BLaER1 (cell line): ENCODE measurements at regions not wholly inside any gene's neighbourhood (a gene's known extent, or its start where the extent isn't known, plus 50 kb on each side); places are given as distances from the start of the nearest gene placed in this dataset.
"Not testable (repeated sequence)": the region's sequence is repeated elsewhere in the genome, so short reads cannot be mapped to it uniquely, and the experiment has no call there.

Experiments
- H3K27ac ChIP-seq: shearing (Covaris generic); formaldehyde crosslinking; 2 replicates; pipeline ENCODE4 v1.8.1; 2022
- H3K27me3 ChIP-seq: shearing (Covaris generic); formaldehyde crosslinking; 2 replicates; pipeline ENCODE4 v1.8.1; 2022
- H3K36me3 ChIP-seq: shearing (Covaris generic); formaldehyde crosslinking; 2 replicates; pipeline ENCODE4 v1.8.1; 2022
- H3K4me1 ChIP-seq: shearing (Covaris generic); formaldehyde crosslinking; 2 replicates; pipeline ENCODE4 v1.8.1; 2022
- H3K4me2 ChIP-seq: shearing (Covaris generic); formaldehyde crosslinking; 2 replicates; pipeline ENCODE4 v1.8.1; 2022
- H3K4me3 ChIP-seq: shearing (Covaris generic); formaldehyde crosslinking; 2 replicates; pipeline ENCODE4 v1.8.1; 2022
- H3K9ac ChIP-seq: shearing (Covaris generic); formaldehyde crosslinking; 2 replicates; pipeline ENCODE4 v1.8.1; 2022
- H3K9me3 ChIP-seq: shearing (Covaris generic); formaldehyde crosslinking; 2 replicates; pipeline ENCODE4 v1.8.1; 2022
- H4K20me1 ChIP-seq: shearing (Covaris generic); formaldehyde crosslinking; 2 replicates; pipeline ENCODE4 v1.8.1; 2022
- Cebpa-rat ChIP-seq: shearing (Covaris generic); IDR thresholded peaks from 2 replicates; pipeline ENCODE4 v1.8.1; 2022

GRCh38 chr4:128635141-128635954, 174.2 kb upstream of the JADE1 start:
- Histone ChIP-seq H3K4me3 (no peak overlapping the region), H3K36me3 (no peaks in the 10 kb centered on the region), H3K9me3 (no peaks in the 10 kb centered on the region), H4K20me1 (no peaks in the 10 kb centered on the region), H3K4me2 (no peak overlapping the region), H3K9ac (no peak overlapping the region), H3K4me1 (no peaks in the 10 kb centered on the region), H3K27me3 (no peaks in the 10 kb centered on the region), H3K27ac (no peak overlapping the region)
- TF ChIP-seq Cebpa-rat: no peak

- Histone ChIP-seq H3K4me1 (no peaks in the 10 kb centered on the region), H3K36me3 (no peaks in the 10 kb centered on the region), H3K9ac (no peak overlapping the region), H3K27me3 (no peaks in the 10 kb centered on the region), H4K20me1 (no peaks in the 10 kb centered on the region), H3K4me2 (no peak overlapping the region), H3K27ac (no peak overlapping the region), H3K9me3 (no peaks in the 10 kb centered on the region), H3K4me3 (no peak overlapping the region)
- TF ChIP-seq Cebpa-rat: no peak
Observed at GRCh38 chr4:128633067-128633466, 176.4 kb upstream of the JADE1 start.

GRCh38 chr4:128630871-128631270, 178.6 kb upstream of the JADE1 start:
- Histone ChIP-seq H3K4me2 (no peak overlapping the region), H3K36me3 (no peaks in the 10 kb centered on the region), H3K9ac (no peak overlapping the region), H3K4me1 (no peaks in the 10 kb centered on the region), H3K4me3 (no peak overlapping the region), H3K27ac (no peak overlapping the region), H3K9me3 (no peaks in the 10 kb centered on the region), H4K20me1 (no peaks in the 10 kb centered on the region), H3K27me3 (no peaks in the 10 kb centered on the region)
- no peak for TF ChIP-seq Cebpa-rat

GRCh38 chr4:128623508-128624215, 185.8 kb upstream of the JADE1 start:
- no peak overlapping the region for H3K4me2 ChIP-seq
- no peaks in the 10 kb centered on the region for H3K36me3 ChIP-seq
- H3K9ac ChIP-seq: no peak overlapping the region
- H3K9me3 ChIP-seq: 0 out of 2 replicates have a peak, but pooled peaks cover 9% of the 10 kb centered on the region
- H4K20me1 ChIP-seq: no peaks in the 10 kb centered on the region
- no peak for TF ChIP-seq Cebpa-rat
- H3K27ac ChIP-seq: no peak overlapping the region
- no peak overlapping the region for H3K4me3 ChIP-seq
- no peaks in the 10 kb centered on the region for H3K27me3 ChIP-seq
- H3K4me1 ChIP-seq: no peaks in the 10 kb centered on the region

GRCh38 chr4:128620279-128620965, 189.1 kb upstream of the JADE1 start:
- H3K36me3 ChIP-seq, H3K4me3 ChIP-seq, H3K4me1 ChIP-seq, H3K9ac ChIP-seq, H3K27me3 ChIP-seq, H4K20me1 ChIP-seq, H3K27ac ChIP-seq, H3K4me2 ChIP-seq, H3K9me3 ChIP-seq: not testable (repeated sequence)

DNA sequence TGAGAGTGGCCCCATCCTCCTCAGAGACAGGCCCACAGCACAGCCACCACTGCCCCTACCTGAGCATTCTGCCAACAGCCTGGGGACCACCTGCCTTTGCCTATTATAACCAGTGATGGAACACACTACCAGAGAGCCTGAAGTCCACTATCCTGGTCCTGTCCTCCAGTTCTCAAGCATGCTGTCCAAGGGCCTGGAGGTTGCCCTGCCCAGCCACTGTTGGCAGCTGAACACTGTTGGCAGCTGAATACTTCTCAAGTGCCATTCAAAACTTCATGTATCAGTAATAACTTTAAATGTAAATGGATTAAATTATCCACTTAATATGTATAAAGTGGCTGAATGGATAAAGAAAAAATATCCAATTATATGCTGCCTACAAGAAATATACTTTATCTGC, 194.3 kb upstream of the JADE1 start:
- Histone ChIP-seq H3K4me2 (no peak overlapping the region), H3K27me3 (no peaks in the 10 kb centered on the region), H3K9me3 (0 out of 2 replicates have a peak, but pooled peaks cover 8% of the 10 kb centered on the region), H3K36me3 (no peaks in the 10 kb centered on the region), H4K20me1 (no peaks in the 10 kb centered on the region), H3K9ac (no peak overlapping the region), H3K27ac (no peak overlapping the region), H3K4me1 (peaks cover 4% of the 10 kb centered on the region; the same call in 1 of the 2 replicates), H3K4me3 (no peak overlapping the region)
- TF ChIP-seq Cebpa-rat: no peak

GRCh38 chr4:128608006-128608405, 201.5 kb upstream of the JADE1 start:
- TF ChIP-seq Cebpa-rat: no peak
- no peaks in the 10 kb centered on the region for H4K20me1 ChIP-seq
- H3K36me3 ChIP-seq: no peaks in the 10 kb centered on the region
- no peak overlapping the region for H3K4me3 ChIP-seq
- no peaks in the 10 kb centered on the region for H3K9me3 ChIP-seq
- no peaks in the 10 kb centered on the region for H3K27me3 ChIP-seq
- no peak overlapping the region for H3K4me2 ChIP-seq
- H3K9ac ChIP-seq: no peak overlapping the region
- H3K27ac ChIP-seq: no peak overlapping the region
- H3K4me1 ChIP-seq: no peaks in the 10 kb centered on the region

GRCh38 chr4:128606173-128606572, 203.3 kb upstream of the JADE1 start:
- H3K27me3 ChIP-seq: no peaks in the 10 kb centered on the region
- no peak for TF ChIP-seq Cebpa-rat
- H3K9me3 ChIP-seq: no peaks in the 10 kb centered on the region
- no peaks in the 10 kb centered on the region for H3K4me1 ChIP-seq
- H3K36me3 ChIP-seq: no peaks in the 10 kb centered on the region
- no peak overlapping the region for H3K9ac ChIP-seq
- no peak overlapping the region for H3K4me3 ChIP-seq
- no peaks in the 10 kb centered on the region for H4K20me1 ChIP-seq
- H3K27ac ChIP-seq: no peak overlapping the region
- no peak overlapping the region for H3K4me2 ChIP-seq

DNA sequence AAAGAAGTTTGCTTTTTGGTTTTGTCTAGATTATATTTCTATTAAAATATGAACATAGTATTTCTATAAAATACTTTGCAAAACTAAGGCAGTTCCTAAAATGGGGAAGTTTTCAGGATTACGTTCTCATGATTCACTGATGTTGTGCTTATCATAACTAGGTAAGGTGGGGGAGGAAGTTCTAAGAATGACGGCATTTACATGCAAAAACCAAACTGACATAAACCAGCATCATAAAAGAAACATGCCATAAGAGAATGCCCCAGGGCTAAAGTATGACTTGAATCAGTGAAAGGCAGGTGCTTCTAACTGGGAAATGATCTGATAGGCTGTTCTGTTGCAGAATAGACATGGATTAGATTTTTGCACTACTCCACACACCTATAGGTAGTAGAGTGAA, 204.7 kb upstream of the JADE1 start:
- H3K4me1 ChIP-seq: no peaks in the 10 kb centered on the region
- H3K4me2 ChIP-seq: no peak overlapping the region

GRCh38 chr4:128604204-128604603, 205.3 kb upstream of the JADE1 start:
- Histone ChIP-seq H3K9me3 (no peaks in the 10 kb centered on the region), H3K9ac (no peak overlapping the region), H3K4me1 (no peaks in the 10 kb centered on the region), H3K4me2 (no peak overlapping the region), H4K20me1 (no peaks in the 10 kb centered on the region), H3K27ac (no peak overlapping the region), H3K36me3 (no peaks in the 10 kb centered on the region), H3K27me3 (no peaks in the 10 kb centered on the region), H3K4me3 (no peak overlapping the region)
- no peak for TF ChIP-seq Cebpa-rat

More for the DNA sequence above, 204.7 kb upstream of the JADE1 start:
- Histone ChIP-seq H3K27me3 (no peaks in the 10 kb centered on the region), H3K9me3 (no peaks in the 10 kb centered on the region), H3K4me3 (no peak overlapping the region), H3K9ac (no peak overlapping the region), H4K20me1 (no peaks in the 10 kb centered on the region), H3K36me3 (no peaks in the 10 kb centered on the region), H3K27ac (no peak overlapping the region)
- no peak for TF ChIP-seq Cebpa-rat
